ENCODE measurements at regions not wholly inside any gene's neighbourhood (a gene's known extent, or its start where the extent isn't known, plus 50 kb on each side); places are given as distances from the start of the nearest gene placed in this dataset.

DNA sequence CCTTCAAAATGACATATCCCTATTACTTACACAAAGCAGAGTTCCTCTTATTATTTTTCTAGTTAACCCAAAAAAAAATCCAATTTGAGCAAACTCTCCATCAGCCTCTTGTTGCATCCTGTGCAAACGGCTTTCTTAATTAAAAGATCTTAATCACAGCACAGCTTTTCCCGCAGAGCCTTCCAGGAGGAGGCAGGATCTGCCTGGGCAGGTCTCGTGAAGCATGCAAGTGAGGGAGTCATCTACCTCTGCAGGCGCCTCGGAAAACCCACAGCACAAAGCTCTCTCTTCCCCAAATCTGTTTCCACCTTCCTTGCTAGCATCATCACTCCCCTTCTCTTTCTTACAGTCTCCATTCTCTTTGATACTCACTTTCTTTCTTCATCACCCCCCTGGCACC lies 100.4 kb downstream of the EN1 start:
- in situ Hi-C loops (cut with MboI) (no loop called here), intact Hi-C loops (cut with micrococcal nuclease) (no loop called here)
- Histone ChIP-seq H3K9me3 (replicated peaks; ENCODE audit: control insufficient read depth, insufficient read depth, low read depth, low read length) (peaks cover 16% of the 10 kb centered on the region), H3K4me3 (no peak overlapping the region), H3K27me3 (ENCODE audit: control insufficient read depth in 2 of 2, insufficient read depth in 2 of 2, low read length in 2 of 2) (no peaks in the 10 kb centered on the region), H3K4me1 (replicated peaks in 1 of 2; ENCODE audit: control insufficient read depth in 2 of 2, insufficient read depth in 2 of 2, low read length in 2 of 2) (peaks cover 0 to 23% of the 10 kb centered on the region in 2 experiments; a peak in 4 of 5 replicates), H3K9ac (ENCODE audit: insufficient read depth in 1 of 2, low read depth in 2 of 2, low read length in 2 of 2) (no peak overlapping the region), H2AFZ (ENCODE audit: low read depth, low read length) (peak overlapping the region; percentile 16; the same call in 1 of the 2 replicates), H3K36me3 (ENCODE audit: control insufficient read depth, insufficient read depth, low read length) (no peaks in the 10 kb centered on the region), H3K9me1 (ENCODE audit: control insufficient read depth, insufficient read depth, low read length) (no peaks in the 10 kb centered on the region), H3K4me2 (ENCODE audit: insufficient read depth, low read length) (no peak overlapping the region), H3K27ac (ENCODE audit: extremely low read depth, low read depth, low read length) (no peak overlapping the region), H4K20me1 (replicated peaks; ENCODE audit: control insufficient read depth, insufficient read depth, low read length) (no peaks in the 10 kb centered on the region), H3K79me2 (ENCODE audit: control insufficient read depth, insufficient read depth, low read length) (no peaks in the 10 kb centered on the region)
- ChIA-PET CTCF (ENCODE audit: low intra/inter-chr PET ratio) (no interaction called here), POLR2A (interaction anchor here (0.7 kb wide), 1 partner anchor 806 kb away, joined by 3 read pairs; no protein-coding TSS in a partner anchor)
- TF ChIP-seq, protein P1, sequence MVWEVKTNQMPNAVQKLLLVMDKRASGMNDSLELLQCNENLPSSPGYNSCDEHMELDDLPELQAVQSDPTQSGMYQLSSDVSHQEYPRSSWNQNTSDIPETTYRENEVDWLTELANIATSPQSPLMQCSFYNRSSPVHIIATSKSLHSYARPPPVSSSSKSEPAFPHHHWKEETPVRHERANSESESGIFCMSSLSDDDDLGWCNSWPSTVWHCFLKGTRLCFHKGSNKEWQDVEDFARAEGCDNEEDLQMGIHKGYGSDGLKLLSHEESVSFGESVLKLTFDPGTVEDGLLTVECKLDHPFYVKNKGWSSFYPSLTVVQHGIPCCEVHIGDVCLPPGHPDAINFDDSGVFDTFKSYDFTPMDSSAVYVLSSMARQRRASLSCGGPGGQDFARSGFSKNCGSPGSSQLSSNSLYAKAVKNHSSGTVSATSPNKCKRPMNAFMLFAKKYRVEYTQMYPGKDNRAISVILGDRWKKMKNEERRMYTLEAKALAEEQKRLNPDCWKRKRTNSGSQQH (CRISPR knock-in tag; IDR thresholded peaks at IDR 0.05) = no peak
- TF ChIP-seq, protein P2, sequence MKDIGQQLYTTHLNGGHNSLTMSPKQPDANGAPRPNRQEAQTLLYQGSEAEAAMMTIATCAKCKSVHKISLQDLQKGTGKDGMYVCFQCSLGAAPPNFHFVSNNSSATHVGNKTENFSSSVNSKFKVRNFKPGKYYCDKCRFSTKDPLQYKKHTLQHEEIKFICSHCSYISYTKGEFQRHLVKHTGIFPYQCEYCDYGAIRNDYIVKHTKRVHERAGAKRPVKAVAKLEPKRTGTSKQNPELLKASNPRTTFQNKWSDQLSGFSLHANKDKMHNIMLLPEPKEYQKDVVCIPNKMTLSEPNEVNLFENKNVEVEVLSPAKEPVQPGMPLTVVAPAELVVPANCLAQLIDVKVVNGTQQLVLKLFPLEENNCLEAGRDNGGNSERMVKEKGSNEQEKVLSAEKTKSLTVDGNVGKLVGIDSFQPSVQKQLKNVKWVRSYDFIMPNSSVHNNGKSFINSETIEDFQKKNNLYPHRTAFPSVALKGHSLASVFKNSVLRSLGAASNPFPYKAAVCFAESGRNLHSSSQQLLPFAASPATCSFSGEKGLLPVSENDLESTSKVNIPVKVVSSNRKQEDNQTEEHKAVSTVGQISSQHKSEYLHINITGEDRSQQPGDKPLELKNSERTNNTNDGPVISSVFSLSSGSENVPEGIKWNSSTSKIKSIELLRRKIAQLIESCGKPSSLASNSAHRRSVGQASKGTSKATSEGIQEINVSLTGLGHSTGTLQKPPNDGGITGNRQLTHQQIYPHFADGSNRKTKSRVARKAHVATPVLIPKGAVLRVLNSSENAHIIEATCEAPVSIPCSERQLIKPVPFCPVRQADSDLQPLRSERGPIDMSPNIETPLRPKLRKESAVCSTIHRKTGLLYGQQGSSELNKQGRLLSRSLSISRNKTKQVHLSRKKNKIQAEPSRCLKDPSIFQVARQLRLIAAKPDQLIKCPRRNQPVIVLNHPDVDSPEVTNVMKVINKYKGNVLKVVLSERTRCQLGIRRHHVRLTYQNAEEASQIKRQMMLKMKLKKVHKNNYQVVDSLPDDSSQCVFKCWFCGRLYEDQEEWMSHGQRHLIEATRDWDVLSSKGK (CRISPR knock-in tag; IDR thresholded peaks at IDR 0.05) = no peak
- TF ChIP-seq, protein P3, sequence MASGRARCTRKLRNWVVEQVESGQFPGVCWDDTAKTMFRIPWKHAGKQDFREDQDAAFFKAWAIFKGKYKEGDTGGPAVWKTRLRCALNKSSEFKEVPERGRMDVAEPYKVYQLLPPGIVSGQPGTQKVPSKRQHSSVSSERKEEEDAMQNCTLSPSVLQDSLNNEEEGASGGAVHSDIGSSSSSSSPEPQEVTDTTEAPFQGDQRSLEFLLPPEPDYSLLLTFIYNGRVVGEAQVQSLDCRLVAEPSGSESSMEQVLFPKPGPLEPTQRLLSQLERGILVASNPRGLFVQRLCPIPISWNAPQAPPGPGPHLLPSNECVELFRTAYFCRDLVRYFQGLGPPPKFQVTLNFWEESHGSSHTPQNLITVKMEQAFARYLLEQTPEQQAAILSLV (tag; IDR thresholded peaks at IDR 0.05) = no peak
- TF ChIP-seq, protein P4, sequence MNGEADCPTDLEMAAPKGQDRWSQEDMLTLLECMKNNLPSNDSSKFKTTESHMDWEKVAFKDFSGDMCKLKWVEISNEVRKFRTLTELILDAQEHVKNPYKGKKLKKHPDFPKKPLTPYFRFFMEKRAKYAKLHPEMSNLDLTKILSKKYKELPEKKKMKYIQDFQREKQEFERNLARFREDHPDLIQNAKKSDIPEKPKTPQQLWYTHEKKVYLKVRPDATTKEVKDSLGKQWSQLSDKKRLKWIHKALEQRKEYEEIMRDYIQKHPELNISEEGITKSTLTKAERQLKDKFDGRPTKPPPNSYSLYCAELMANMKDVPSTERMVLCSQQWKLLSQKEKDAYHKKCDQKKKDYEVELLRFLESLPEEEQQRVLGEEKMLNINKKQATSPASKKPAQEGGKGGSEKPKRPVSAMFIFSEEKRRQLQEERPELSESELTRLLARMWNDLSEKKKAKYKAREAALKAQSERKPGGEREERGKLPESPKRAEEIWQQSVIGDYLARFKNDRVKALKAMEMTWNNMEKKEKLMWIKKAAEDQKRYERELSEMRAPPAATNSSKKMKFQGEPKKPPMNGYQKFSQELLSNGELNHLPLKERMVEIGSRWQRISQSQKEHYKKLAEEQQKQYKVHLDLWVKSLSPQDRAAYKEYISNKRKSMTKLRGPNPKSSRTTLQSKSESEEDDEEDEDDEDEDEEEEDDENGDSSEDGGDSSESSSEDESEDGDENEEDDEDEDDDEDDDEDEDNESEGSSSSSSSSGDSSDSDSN (IDR thresholded peaks at IDR 0.05; ENCODE audit: borderline replicate concordance in 1 of 2, low read depth in 2 of 2, low read length in 2 of 2) = no peak
- TF ChIP-seq POLR2G (IDR thresholded peaks at IDR 0.05; ENCODE audit: low read depth, low read length) (no peak), SETDB1 (IDR thresholded peaks at IDR 0.05; ENCODE audit: low read length) (no peak), TCF7L2 (IDR thresholded peaks at IDR 0.05; ENCODE audit: low read depth, low read length) (no peak), STAT5A (IDR thresholded peaks at IDR 0.05; ENCODE audit: borderline replicate concordance, low read length) (no peak)
- TF ChIP-seq, protein P5, sequence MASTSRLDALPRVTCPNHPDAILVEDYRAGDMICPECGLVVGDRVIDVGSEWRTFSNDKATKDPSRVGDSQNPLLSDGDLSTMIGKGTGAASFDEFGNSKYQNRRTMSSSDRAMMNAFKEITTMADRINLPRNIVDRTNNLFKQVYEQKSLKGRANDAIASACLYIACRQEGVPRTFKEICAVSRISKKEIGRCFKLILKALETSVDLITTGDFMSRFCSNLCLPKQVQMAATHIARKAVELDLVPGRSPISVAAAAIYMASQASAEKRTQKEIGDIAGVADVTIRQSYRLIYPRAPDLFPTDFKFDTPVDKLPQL (IDR thresholded peaks at IDR 0.05; ENCODE audit: extremely low read depth, insufficient read length) = no peak
- FAIRE-seq = no peak
- DNase-seq (ENCODE audit: extremely low read depth in 1 of 4, low spot score in 3 of 4) = no peak
- no peak for ATAC-seq
- BruUV-seq (replicated peaks) = no TSS peak
- WGBS (ENCODE audit: insufficient coverage, low coverage, missing lambda C conversion rate) = 49% methylated on average over 5 of the region's 5 CpGs

Data from K562 (cell line).